Neural progenitor cell (in vitro differentiated cells): ENCODE measurements at regions not wholly inside any gene's neighbourhood (a gene's known extent, or its start where the extent isn't known, plus 50 kb on each side); places are given as distances from the start of the nearest gene placed in this dataset.

Experiments
- DNase-seq: peaks from one replicate; pipeline ENCODE4 v3.0.0-alpha.2; 2016; ENCODE audit warnings: low spot score
- H2AFZ ChIP-seq: fragments of 200-600 bp; sonication (generic); replicated peaks from 2 replicates; pipeline ENCODE4 v1.6.1; 2016; ENCODE audit warnings: antibody characterized with exemption
- H3F3A ChIP-seq: fragments of 200-600 bp; sonication (generic); 2 replicates; pipeline ENCODE4 v1.6.1; 2016; ENCODE audit warnings: antibody characterized with exemption, low read depth
- H3K27ac ChIP-seq: fragments of 200-600 bp; sonication (generic); 2 replicates; pipeline ENCODE4 v1.5.1; 2016; ENCODE audit warnings: mild to moderate bottlenecking
- H3K27me3 ChIP-seq: fragments of 200-600 bp; sonication (generic); 2 replicates; pipeline ENCODE4 v1.6.1; 2016; ENCODE audit warnings: mild to moderate bottlenecking, moderate library complexity
- H3K36me3 ChIP-seq: fragments of 200-600 bp; sonication (generic); 2 replicates; pipeline ENCODE4 v1.5.1; 2016
- H3K4me1 ChIP-seq: fragments of 200-600 bp; sonication (generic); 2 replicates; pipeline ENCODE4 v1.6.1; 2016; ENCODE audit warnings: mixed run types
- H3K4me2 ChIP-seq: fragments of 200-600 bp; sonication (generic); 2 replicates; pipeline ENCODE4 v1.6.1; 2016
- H3K4me3 ChIP-seq: fragments of 200-600 bp; sonication (generic); 2 replicates; pipeline ENCODE4 v1.5.1; 2016
- H3K79me2 ChIP-seq: fragments of 200-600 bp; sonication (generic); 2 replicates; pipeline ENCODE4 v1.6.1; 2016; ENCODE audit warnings: low read depth
- H3K9ac ChIP-seq: fragments of 200-600 bp; sonication (generic); 2 replicates; pipeline ENCODE4 v1.6.1; 2016
- H3K9me3 ChIP-seq: fragments of 200-600 bp; sonication (generic); 2 replicates; pipeline ENCODE4 v1.5.1; 2016; ENCODE audit warnings: low read depth
- H4K20me1 ChIP-seq: fragments of 200-600 bp; sonication (generic); 2 replicates; pipeline ENCODE4 v1.6.1; 2016; ENCODE audit warnings: low read depth
- H3K27ac Mint-ChIP-seq: 3 replicates; pipeline ENCODE4 v1.8.0; 2021; ENCODE audit warnings: mixed read lengths
- H3K27me3 Mint-ChIP-seq: 2 replicates; pipeline ENCODE4 v1.8.0; 2022; ENCODE audit warnings: low read depth, mild to moderate bottlenecking, inconsistent platforms, moderate library complexity, mixed read lengths; ENCODE audit not compliant: insufficient read depth
- H3K36me3 Mint-ChIP-seq: 3 replicates; pipeline ENCODE4 v1.8.0; 2021; ENCODE audit warnings: mixed read lengths
- H3K4me1 Mint-ChIP-seq: 3 replicates; pipeline ENCODE4 v1.8.0; 2021; ENCODE audit warnings: mixed read lengths
- H3K4me3 Mint-ChIP-seq: 3 replicates; pipeline ENCODE4 v1.8.0; 2021; ENCODE audit warnings: mild to moderate bottlenecking, moderate library complexity, mixed read lengths
- H3K9me3 Mint-ChIP-seq: 3 replicates; pipeline ENCODE4 v1.8.0; 2020; ENCODE audit warnings: mixed read lengths
- EZH2 ChIP-seq: fragments of 200-600 bp; sonication (generic); IDR thresholded peaks from 2 replicates; pipeline ENCODE4 v1.6.1; 2017; ENCODE audit warnings: antibody characterized with exemption, mild to moderate bottlenecking, moderate library complexity
- EZH2phosphoT487 ChIP-seq: fragments of 200-600 bp; sonication (generic); IDR thresholded peaks from 2 replicates; pipeline ENCODE4 v1.6.1; 2017; ENCODE audit warnings: antibody characterized with exemption
- TF ChIP-seq, protein P1 (sequence below): fragments of 200-600 bp; sonication (generic); IDR thresholded peaks from 2 replicates; pipeline ENCODE4 v1.5.1; 2017; ENCODE audit warnings: antibody characterized with exemption, mild to moderate bottlenecking

DNA sequence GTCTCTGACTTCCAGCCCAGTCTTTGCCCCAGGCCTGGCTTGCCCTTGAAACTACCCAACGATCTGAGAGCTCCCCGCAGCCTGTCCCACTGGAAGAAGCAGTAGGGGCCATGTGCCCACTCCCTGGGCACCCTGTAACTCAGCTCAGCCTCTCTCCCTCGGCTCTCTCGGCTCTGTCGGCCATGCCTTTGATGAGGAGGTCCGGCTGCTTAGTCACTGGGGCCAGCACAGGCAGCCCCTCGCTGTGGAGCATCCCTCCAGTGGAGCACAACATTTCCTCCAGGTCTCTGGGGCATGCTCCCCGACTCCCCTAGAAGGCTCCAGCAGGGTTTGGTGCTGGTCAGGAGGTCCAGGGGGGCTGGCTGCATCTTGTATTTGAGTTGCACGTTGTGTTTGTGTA, 83.3 kb upstream of the DISP3 start:
- Histone ChIP-seq H2AFZ (no peak overlapping the region), H3K4me1 (peaks cover 4% of the 10 kb centered on the region), H4K20me1 (no peaks in the 10 kb centered on the region), H3K9ac (no peak overlapping the region), H3K4me2 (no peak overlapping the region), H3F3A (no peaks in the 10 kb centered on the region), H3K27ac (no peak overlapping the region), H3K27me3 (no peaks in the 10 kb centered on the region), H3K36me3 (no peaks in the 10 kb centered on the region), H3K9me3 (no peaks in the 10 kb centered on the region), H3K79me2 (no peaks in the 10 kb centered on the region), H3K4me3 (no peak overlapping the region)
- peaks cover 8% of the 10 kb centered on the region for H3K27me3 Mint-ChIP-seq
- H3K9me3 Mint-ChIP-seq = no peaks in the 10 kb centered on the region
- H3K36me3 Mint-ChIP-seq = no peaks in the 10 kb centered on the region
- H3K27ac Mint-ChIP-seq = no peak overlapping the region
- H3K4me1 Mint-ChIP-seq = peaks cover 29% of the 10 kb centered on the region
- no peak overlapping the region for H3K4me3 Mint-ChIP-seq
- no peak for TF ChIP-seq EZH2
- no peak for TF ChIP-seq EZH2phosphoT487
- TF ChIP-seq, protein P1, sequence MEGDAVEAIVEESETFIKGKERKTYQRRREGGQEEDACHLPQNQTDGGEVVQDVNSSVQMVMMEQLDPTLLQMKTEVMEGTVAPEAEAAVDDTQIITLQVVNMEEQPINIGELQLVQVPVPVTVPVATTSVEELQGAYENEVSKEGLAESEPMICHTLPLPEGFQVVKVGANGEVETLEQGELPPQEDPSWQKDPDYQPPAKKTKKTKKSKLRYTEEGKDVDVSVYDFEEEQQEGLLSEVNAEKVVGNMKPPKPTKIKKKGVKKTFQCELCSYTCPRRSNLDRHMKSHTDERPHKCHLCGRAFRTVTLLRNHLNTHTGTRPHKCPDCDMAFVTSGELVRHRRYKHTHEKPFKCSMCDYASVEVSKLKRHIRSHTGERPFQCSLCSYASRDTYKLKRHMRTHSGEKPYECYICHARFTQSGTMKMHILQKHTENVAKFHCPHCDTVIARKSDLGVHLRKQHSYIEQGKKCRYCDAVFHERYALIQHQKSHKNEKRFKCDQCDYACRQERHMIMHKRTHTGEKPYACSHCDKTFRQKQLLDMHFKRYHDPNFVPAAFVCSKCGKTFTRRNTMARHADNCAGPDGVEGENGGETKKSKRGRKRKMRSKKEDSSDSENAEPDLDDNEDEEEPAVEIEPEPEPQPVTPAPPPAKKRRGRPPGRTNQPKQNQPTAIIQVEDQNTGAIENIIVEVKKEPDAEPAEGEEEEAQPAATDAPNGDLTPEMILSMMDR = no peak
- DNase-seq = no peak

DNA sequence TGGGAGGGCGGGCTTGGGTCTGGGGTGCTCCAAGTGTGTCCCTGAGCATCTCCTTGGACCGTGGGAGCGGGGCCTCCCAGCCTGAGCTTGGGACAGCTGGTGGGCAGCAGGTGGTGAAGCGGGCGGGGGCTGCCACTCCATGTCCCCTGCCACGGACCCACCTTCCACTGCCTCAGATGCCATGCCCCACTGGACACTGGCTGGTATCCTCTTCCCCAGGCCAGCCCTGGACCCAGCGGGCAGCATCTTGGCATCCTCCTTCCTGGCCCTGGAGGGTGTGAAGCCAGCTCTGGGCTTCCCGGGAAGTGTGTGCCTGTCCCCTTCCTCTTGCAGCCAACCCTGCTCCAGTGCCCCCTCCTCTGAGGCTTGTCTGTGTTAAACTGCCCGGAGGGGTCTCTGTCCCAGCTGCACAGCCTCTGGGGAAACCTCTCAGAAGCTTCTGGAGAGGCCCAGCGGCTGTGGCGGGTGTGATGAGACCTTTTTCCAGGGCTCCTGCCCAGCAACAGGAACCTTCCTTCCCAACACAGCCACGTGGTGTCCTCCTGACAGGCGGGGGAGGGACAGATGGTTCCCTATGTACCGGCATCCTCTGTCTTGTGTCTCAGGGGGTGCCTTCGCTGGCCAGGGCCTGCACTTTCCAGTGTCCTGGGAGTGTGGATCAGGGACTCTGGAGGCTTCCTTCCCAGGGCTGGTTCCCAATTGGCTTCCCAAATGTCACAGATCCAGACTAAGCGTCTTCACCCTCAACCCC, 81.6 kb upstream of the DISP3 start:
- Histone ChIP-seq H3K9ac (no peak overlapping the region), H3K36me3 (no peaks in the 10 kb centered on the region), H3K4me1 (peaks cover 4% of the 10 kb centered on the region), H3K4me3 (no peak overlapping the region), H3K4me2 (no peak overlapping the region), H3F3A (no peaks in the 10 kb centered on the region), H4K20me1 (no peaks in the 10 kb centered on the region), H2AFZ (no peak overlapping the region), H3K27ac (no peak overlapping the region), H3K27me3 (no peaks in the 10 kb centered on the region), H3K9me3 (no peaks in the 10 kb centered on the region), H3K79me2 (no peaks in the 10 kb centered on the region)
- peak overlapping the region; percentile 61 for H3K27ac Mint-ChIP-seq
- peak overlapping the region; percentile 1 for H3K4me3 Mint-ChIP-seq
- H3K9me3 Mint-ChIP-seq = no peaks in the 10 kb centered on the region
- H3K4me1 Mint-ChIP-seq = peaks cover 17% of the 10 kb centered on the region
- peaks cover 6% of the 10 kb centered on the region for H3K27me3 Mint-ChIP-seq
- TF ChIP-seq EZH2phosphoT487 = no peak
- TF ChIP-seq EZH2 = no peak
- TF ChIP-seq, protein P1 = no peak
- H3K36me3 Mint-ChIP-seq = no peaks in the 10 kb centered on the region
- no peak for DNase-seq

DNA sequence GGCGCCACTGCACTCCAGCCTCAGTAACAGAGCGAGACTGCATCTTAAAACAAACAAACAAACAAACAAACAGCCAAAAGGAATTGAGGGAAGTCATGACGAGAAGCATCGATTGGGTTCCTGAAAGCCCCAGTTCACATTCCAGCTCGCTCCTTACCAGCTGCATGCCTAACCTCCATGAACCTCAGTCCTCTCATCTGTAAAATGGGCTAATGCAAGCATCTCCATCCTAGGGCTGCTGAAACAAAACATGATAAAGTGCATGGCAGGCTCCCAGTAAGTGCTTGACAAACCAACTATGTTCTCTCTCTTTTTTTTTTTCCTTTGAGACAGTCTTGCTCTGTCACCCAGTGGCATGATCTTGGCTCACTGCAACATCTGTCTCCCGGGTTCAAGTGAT, 79.7 kb upstream of the DISP3 start:
- Histone ChIP-seq H4K20me1 (no peaks in the 10 kb centered on the region), H3K9ac (no peak overlapping the region), H3K27me3 (no peaks in the 10 kb centered on the region), H2AFZ (no peak overlapping the region), H3K79me2 (no peaks in the 10 kb centered on the region), H3K4me1 (peaks cover 4% of the 10 kb centered on the region), H3K4me3 (no peak overlapping the region), H3K36me3 (no peaks in the 10 kb centered on the region), H3K9me3 (no peaks in the 10 kb centered on the region), H3F3A (no peaks in the 10 kb centered on the region), H3K4me2 (no peak overlapping the region), H3K27ac (no peak overlapping the region)
- no peak for DNase-seq
- Mint-ChIP-seq H3K4me1 (peaks cover 15% of the 10 kb centered on the region), H3K27ac (no peak overlapping the region), H3K36me3 (no peaks in the 10 kb centered on the region), H3K4me3 (no peak overlapping the region), H3K27me3 (peaks cover 2% of the 10 kb centered on the region), H3K9me3 (peaks cover 2% of the 10 kb centered on the region)
- TF ChIP-seq, protein P1 = no peak
- TF ChIP-seq EZH2 = no peak
- no peak for TF ChIP-seq EZH2phosphoT487
